ENCODE measurements at regions not wholly inside any gene's neighbourhood (a gene's known extent, or its start where the extent isn't known, plus 50 kb on each side); places are given as distances from the start of the nearest gene placed in this dataset.
A peak's percentile ranks its signal among the peaks of the same experiment; 100 is the strongest.

DNA sequence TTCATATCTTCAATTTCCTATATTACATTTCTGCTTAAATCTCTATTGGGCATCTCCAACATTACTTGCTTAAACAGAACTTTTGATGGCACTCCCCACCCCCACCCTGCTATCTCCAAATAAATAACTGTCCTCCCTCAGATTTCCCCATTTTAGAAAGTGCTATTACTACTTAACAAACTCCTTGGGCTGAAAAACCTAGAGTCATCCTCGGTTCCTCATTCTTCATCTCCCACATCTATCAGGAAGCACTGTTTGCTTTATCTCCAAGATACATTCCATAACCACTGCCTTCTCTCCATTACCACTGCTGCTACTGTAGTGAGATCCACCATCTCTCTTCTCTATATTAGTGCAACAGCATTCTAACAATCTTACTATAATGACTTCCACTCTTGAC lies 150.4 kb upstream of the CYRIA start:
- Mint-ChIP-seq H3K4me3 (no peak overlapping the region), H3K36me3 (ENCODE audit: low read depth) (no peaks in the 10 kb centered on the region), H3K27ac (no peak overlapping the region), H3K27me3 (ENCODE audit: low read depth) (peaks cover 2% of the 10 kb centered on the region), H3K4me1 (ENCODE audit: low read depth) (no peaks in the 10 kb centered on the region), H3K9me3 (no peaks in the 10 kb centered on the region)
- DNase-seq: no peak
- intact Hi-C loops (cut with micrococcal nuclease): no loop called here
- CTCF ChIA-PET: no interaction called here

- Mint-ChIP-seq H3K36me3 (ENCODE audit: low read depth) (no peaks in the 10 kb centered on the region), H3K27me3 (ENCODE audit: low read depth) (no peaks in the 10 kb centered on the region), H3K27ac (no peak overlapping the region), H3K4me3 (no peak overlapping the region), H3K4me1 (ENCODE audit: low read depth) (no peaks in the 10 kb centered on the region), H3K9me3 (no peaks in the 10 kb centered on the region)
- DNase-seq: no peak
- intact Hi-C loops (cut with micrococcal nuclease): no loop called here
- CTCF ChIA-PET: interaction anchor here (1.0 kb wide), 1 partner anchor 33 kb away, joined by 4 read pairs; no protein-coding TSS in a partner anchor
Observed at GRCh38 chr2:16813593-16813992, 148.0 kb upstream of the CYRIA start.

- H3K36me3 Mint-ChIP-seq (ENCODE audit: low read depth): no peaks in the 10 kb centered on the region
- CTCF ChIA-PET: no interaction called here
- no peak overlapping the region for H3K4me3 Mint-ChIP-seq
- H3K27me3 Mint-ChIP-seq (ENCODE audit: low read depth): no peaks in the 10 kb centered on the region
- no peak overlapping the region for H3K27ac Mint-ChIP-seq
- no peak for DNase-seq
- no peaks in the 10 kb centered on the region for H3K9me3 Mint-ChIP-seq
- H3K4me1 Mint-ChIP-seq (ENCODE audit: low read depth): no peaks in the 10 kb centered on the region
- intact Hi-C loops (cut with micrococcal nuclease): no loop called here
Observed at GRCh38 chr2:16798472-16798871, 132.8 kb upstream of the CYRIA start.

DNA sequence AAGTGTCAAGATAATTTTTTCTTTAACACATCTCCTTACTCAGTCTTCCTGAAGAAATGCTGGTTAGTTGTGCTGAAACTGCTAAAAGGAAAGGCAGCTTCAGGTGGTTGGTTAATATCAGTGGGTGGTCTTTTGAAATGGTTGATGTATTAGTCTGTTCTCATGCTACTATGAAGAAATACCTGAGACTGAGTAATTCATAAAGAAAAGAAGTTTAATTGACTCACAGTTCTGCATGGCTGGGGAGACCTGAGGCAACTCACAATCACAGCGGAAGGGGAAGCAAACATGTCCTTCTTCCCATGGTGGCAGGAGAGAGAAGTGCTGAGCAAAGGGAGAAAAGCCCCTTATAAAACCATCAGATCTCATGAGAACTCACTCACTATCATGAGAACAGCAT lies 125.9 kb upstream of the CYRIA start:
- DNase-seq: no peak
- no peaks in the 10 kb centered on the region for H3K9me3 Mint-ChIP-seq
- no peak overlapping the region for H3K27ac Mint-ChIP-seq
- H3K27me3 Mint-ChIP-seq (ENCODE audit: low read depth): no peaks in the 10 kb centered on the region
- intact Hi-C loops (cut with micrococcal nuclease): no loop called here
- CTCF ChIA-PET: no interaction called here
- no peaks in the 10 kb centered on the region for H3K4me1 Mint-ChIP-seq (ENCODE audit: low read depth)
- no peak overlapping the region for H3K4me3 Mint-ChIP-seq
- no peaks in the 10 kb centered on the region for H3K36me3 Mint-ChIP-seq (ENCODE audit: low read depth)

- H3K27me3 Mint-ChIP-seq (ENCODE audit: low read depth): no peaks in the 10 kb centered on the region
- intact Hi-C loops (cut with micrococcal nuclease): no loop called here
- H3K4me3 Mint-ChIP-seq: no peak overlapping the region
- H3K9me3 Mint-ChIP-seq: peaks cover 2% of the 10 kb centered on the region
- no peak overlapping the region for H3K27ac Mint-ChIP-seq
- CTCF ChIA-PET: interaction anchor here (1.0 kb wide), 1 partner anchor 176 kb away, joined by 4 read pairs; no protein-coding TSS in a partner anchor
- H3K36me3 Mint-ChIP-seq (ENCODE audit: low read depth): no peaks in the 10 kb centered on the region
- no peak for DNase-seq
- no peaks in the 10 kb centered on the region for H3K4me1 Mint-ChIP-seq (ENCODE audit: low read depth)
Observed at GRCh38 chr2:16785149-16785548, 119.5 kb upstream of the CYRIA start.

- DNase-seq: no peak
- no peak overlapping the region for H3K27ac Mint-ChIP-seq
- H3K36me3 Mint-ChIP-seq (ENCODE audit: low read depth): no peaks in the 10 kb centered on the region
- intact Hi-C loops (cut with micrococcal nuclease): no loop called here
- CTCF ChIA-PET: interaction anchor here (1.0 kb wide), 1 partner anchor 176 kb away, joined by 4 read pairs; no protein-coding TSS in a partner anchor
- no peak overlapping the region for H3K4me3 Mint-ChIP-seq
- no peaks in the 10 kb centered on the region for H3K4me1 Mint-ChIP-seq (ENCODE audit: low read depth)
- peaks cover 2% of the 10 kb centered on the region for H3K9me3 Mint-ChIP-seq
- H3K27me3 Mint-ChIP-seq (ENCODE audit: low read depth): no peaks in the 10 kb centered on the region
Observed at GRCh38 chr2:16784652-16785051, 119.0 kb upstream of the CYRIA start.

- Mint-ChIP-seq H3K9me3 (peaks cover 2% of the 10 kb centered on the region), H3K27ac (no peak overlapping the region), H3K27me3 (ENCODE audit: low read depth) (peaks cover 10% of the 10 kb centered on the region), H3K36me3 (ENCODE audit: low read depth) (no peaks in the 10 kb centered on the region), H3K4me3 (no peak overlapping the region), H3K4me1 (ENCODE audit: low read depth) (no peaks in the 10 kb centered on the region)
- intact Hi-C loops (cut with micrococcal nuclease): loop anchor here (10.0 kb wide), 1 partner anchor 868 kb away; no protein-coding TSS in a partner anchor
- no peak for DNase-seq
- CTCF ChIA-PET: interaction anchor here (1.0 kb wide), 1 partner anchor 252 kb away, joined by 3 read pairs; no protein-coding TSS in a partner anchor
Observed at GRCh38 chr2:16777123-16777870, 111.7 kb upstream of the CYRIA start.

DNA sequence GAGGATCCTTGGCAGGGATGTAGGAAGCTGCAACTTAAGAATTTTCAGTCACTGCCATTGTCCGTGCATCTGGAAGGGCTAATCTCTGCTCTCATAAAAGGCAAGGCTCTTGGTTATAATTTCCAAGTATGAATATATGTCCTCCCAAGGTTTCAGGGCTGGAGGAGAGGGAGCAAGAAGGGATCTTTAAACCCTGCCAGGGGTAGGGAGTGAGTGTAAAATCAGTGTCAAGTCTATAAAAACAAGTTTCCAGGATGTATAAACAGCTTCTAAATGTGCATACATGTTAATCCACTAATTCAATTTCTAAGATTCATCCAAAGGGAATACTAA lies 110.2 kb upstream of the CYRIA start:
- H3K4me1 Mint-ChIP-seq (ENCODE audit: low read depth): no peaks in the 10 kb centered on the region
- H3K27ac Mint-ChIP-seq: no peak overlapping the region
- no peak overlapping the region for H3K4me3 Mint-ChIP-seq
- H3K9me3 Mint-ChIP-seq: peaks cover 2% of the 10 kb centered on the region
- no peaks in the 10 kb centered on the region for H3K36me3 Mint-ChIP-seq (ENCODE audit: low read depth)
- H3K27me3 Mint-ChIP-seq (ENCODE audit: low read depth): peaks cover 14% of the 10 kb centered on the region
- CTCF ChIA-PET: interaction anchor here (1.2 kb wide), 1 partner anchor 167 kb away, joined by 5 read pairs; no protein-coding TSS in a partner anchor
- DNase-seq: no peak
- intact Hi-C loops (cut with micrococcal nuclease): loop anchor here (10.0 kb wide), 1 partner anchor 869 kb away; no protein-coding TSS in a partner anchor

GRCh38 chr2:16774980-16775898 lies 109.6 kb upstream of the CYRIA start:
- CTCF ChIA-PET: interaction anchor here (1.2 kb wide), 1 partner anchor 166 kb away, joined by 5 read pairs; no protein-coding TSS in a partner anchor
- peaks cover 15% of the 10 kb centered on the region for H3K27me3 Mint-ChIP-seq (ENCODE audit: low read depth)
- intact Hi-C loops (cut with micrococcal nuclease): loop anchor here (5.0 to 10.0 kb wide), 2 partner anchors 372 to 870 kb away; no protein-coding TSS in a partner anchor
- DNase-seq: no peak
- H3K36me3 Mint-ChIP-seq (ENCODE audit: low read depth): no peaks in the 10 kb centered on the region
- H3K27ac Mint-ChIP-seq: no peak overlapping the region
- no peaks in the 10 kb centered on the region for H3K4me1 Mint-ChIP-seq (ENCODE audit: low read depth)
- no peaks in the 10 kb centered on the region for H3K9me3 Mint-ChIP-seq
- no peak overlapping the region for H3K4me3 Mint-ChIP-seq

- Mint-ChIP-seq H3K4me1 (ENCODE audit: low read depth) (no peaks in the 10 kb centered on the region), H3K36me3 (ENCODE audit: low read depth) (no peaks in the 10 kb centered on the region), H3K27ac (no peak overlapping the region), H3K27me3 (ENCODE audit: low read depth) (peaks cover 24% of the 10 kb centered on the region), H3K4me3 (no peak overlapping the region), H3K9me3 (no peaks in the 10 kb centered on the region)
- no peak for DNase-seq
- intact Hi-C loops (cut with micrococcal nuclease): loop anchor here (5.0 to 10.0 kb wide), 2 partner anchors 373 to 871 kb away; no protein-coding TSS in a partner anchor
- CTCF ChIA-PET: no interaction called here
Observed at GRCh38 chr2:16774091-16774490, 108.5 kb upstream of the CYRIA start.

- no peak overlapping the region for H3K4me3 Mint-ChIP-seq
- no peaks in the 10 kb centered on the region for H3K9me3 Mint-ChIP-seq
- H3K27me3 Mint-ChIP-seq (ENCODE audit: low read depth): peaks cover 26% of the 10 kb centered on the region
- DNase-seq: peak; percentile 50
- H3K27ac Mint-ChIP-seq: no peak overlapping the region
- CTCF ChIA-PET: interaction anchor here (0.6 to 1.3 kb wide), 6 partner anchors 17 to 995 kb away, joined by 3 to 4 read pairs (median 4); no protein-coding TSS in a partner anchor
- H3K4me1 Mint-ChIP-seq (ENCODE audit: low read depth): no peaks in the 10 kb centered on the region
- intact Hi-C loops (cut with micrococcal nuclease): loop anchor here (1.0 to 10.0 kb wide), 4 partner anchors 374 to 898 kb away; no protein-coding TSS in a partner anchor
- H3K36me3 Mint-ChIP-seq (ENCODE audit: low read depth): no peaks in the 10 kb centered on the region
Observed at GRCh38 chr2:16773080-16773713, 107.6 kb upstream of the CYRIA start.

All from activated naive CD4-positive, alpha-beta T cell treated with anti-CD3 and anti-CD28 coated beads for 36 hours (primary cell).